Left ventricle myocardium inferior (tissue), 1 donor: ENCODE measurements at regions not wholly inside any gene's neighbourhood (a gene's known extent, or its start where the extent isn't known, plus 50 kb on each side); places are given as distances from the start of the nearest gene placed in this dataset.

Experiments used
- DNase-seq: peaks from one replicate; pipeline ENCODE4 v3.0.0-alpha.2; 2020
- H3K27ac ChIP-seq: fragments of 200-600 bp; replicated peaks from 2 replicates; pipeline ENCODE4 v1.8.0; 2021
- H3K27me3 ChIP-seq: fragments of 200-600 bp; 2 replicates; pipeline ENCODE4 v1.8.0; 2021; ENCODE audit warnings: low read depth
- H3K36me3 ChIP-seq: fragments of 200-600 bp; 2 replicates; pipeline ENCODE4 v1.8.0; 2021
- H3K4me1 ChIP-seq: fragments of 200-600 bp; 2 replicates; pipeline ENCODE4 v1.8.0; 2021
- H3K4me3 ChIP-seq: fragments of 200-600 bp; 2 replicates; pipeline ENCODE4 v1.8.0; 2021; ENCODE audit warnings: mild to moderate bottlenecking, moderate library complexity
- H3K9me3 ChIP-seq: fragments of 200-600 bp; replicated peaks from 2 replicates; pipeline ENCODE4 v1.8.0; 2021
- intact Hi-C: fragments of 100-400 bp; cut with micrococcal nuclease; formaldehyde crosslinking; loops from one replicate; pipeline ENCODE4 v1.11.0; 2022
- TF ChIP-seq, protein P1 (sequence below): fragments of 200-600 bp; IDR thresholded peaks from 2 replicates; pipeline ENCODE4 v1.8.0; 2021; ENCODE audit warnings: antibody characterized with exemption, mild to moderate bottlenecking, borderline replicate concordance
- donor health status: DM: no; HTN: yes; CAD: no; lungs with severe emphysema.

- Histone ChIP-seq H3K27ac (no peak overlapping the region), H3K4me3 (no peak overlapping the region), H3K9me3 (no peaks in the 10 kb centered on the region), H3K27me3 (no peaks in the 10 kb centered on the region), H3K4me1 (no peaks in the 10 kb centered on the region), H3K36me3 (no peaks in the 10 kb centered on the region)
- TF ChIP-seq, protein P1, sequence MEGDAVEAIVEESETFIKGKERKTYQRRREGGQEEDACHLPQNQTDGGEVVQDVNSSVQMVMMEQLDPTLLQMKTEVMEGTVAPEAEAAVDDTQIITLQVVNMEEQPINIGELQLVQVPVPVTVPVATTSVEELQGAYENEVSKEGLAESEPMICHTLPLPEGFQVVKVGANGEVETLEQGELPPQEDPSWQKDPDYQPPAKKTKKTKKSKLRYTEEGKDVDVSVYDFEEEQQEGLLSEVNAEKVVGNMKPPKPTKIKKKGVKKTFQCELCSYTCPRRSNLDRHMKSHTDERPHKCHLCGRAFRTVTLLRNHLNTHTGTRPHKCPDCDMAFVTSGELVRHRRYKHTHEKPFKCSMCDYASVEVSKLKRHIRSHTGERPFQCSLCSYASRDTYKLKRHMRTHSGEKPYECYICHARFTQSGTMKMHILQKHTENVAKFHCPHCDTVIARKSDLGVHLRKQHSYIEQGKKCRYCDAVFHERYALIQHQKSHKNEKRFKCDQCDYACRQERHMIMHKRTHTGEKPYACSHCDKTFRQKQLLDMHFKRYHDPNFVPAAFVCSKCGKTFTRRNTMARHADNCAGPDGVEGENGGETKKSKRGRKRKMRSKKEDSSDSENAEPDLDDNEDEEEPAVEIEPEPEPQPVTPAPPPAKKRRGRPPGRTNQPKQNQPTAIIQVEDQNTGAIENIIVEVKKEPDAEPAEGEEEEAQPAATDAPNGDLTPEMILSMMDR = no peak
- intact Hi-C loops = no loop called here
- DNase-seq = no peak
These were observed 211.1 kb upstream of the IRX1 start for GRCh38 chr5:3384531-3384930.

GRCh38 chr5:3382782-3383181 is 212.8 kb upstream of the IRX1 start:
- intact Hi-C loops = no loop called here
- TF ChIP-seq, protein P1 = no peak
- Histone ChIP-seq H3K36me3 (no peaks in the 10 kb centered on the region), H3K27ac (no peak overlapping the region), H3K4me1 (no peaks in the 10 kb centered on the region), H3K27me3 (no peaks in the 10 kb centered on the region), H3K4me3 (no peak overlapping the region), H3K9me3 (no peaks in the 10 kb centered on the region)
- no peak for DNase-seq

DNA sequence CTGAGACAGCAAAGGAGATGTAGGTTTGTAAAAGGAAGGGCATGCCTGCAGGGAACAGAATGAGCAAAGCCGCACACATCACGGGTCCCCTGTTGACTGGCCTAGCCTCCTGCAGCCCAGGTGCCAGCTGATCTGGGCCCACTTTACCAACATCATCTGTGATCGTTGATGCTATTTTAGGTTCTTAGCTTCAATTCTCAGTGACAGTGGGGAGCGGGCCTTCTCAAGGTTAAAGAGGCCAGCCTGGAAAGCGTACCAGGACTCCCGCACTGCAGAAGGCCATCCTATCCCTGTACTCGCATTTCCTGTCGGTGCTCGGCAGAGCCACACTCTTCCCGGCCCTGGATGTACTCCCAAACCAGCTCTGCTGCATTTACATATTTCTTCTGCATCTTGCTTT is 213.5 kb upstream of the IRX1 start:
- TF ChIP-seq, protein P1 = no peak
- intact Hi-C loops = no loop called here
- Histone ChIP-seq H3K4me1 (no peaks in the 10 kb centered on the region), H3K27me3 (no peaks in the 10 kb centered on the region), H3K36me3 (no peaks in the 10 kb centered on the region), H3K27ac (no peak overlapping the region), H3K4me3 (no peak overlapping the region), H3K9me3 (no peaks in the 10 kb centered on the region)
- DNase-seq = no peak

DNA sequence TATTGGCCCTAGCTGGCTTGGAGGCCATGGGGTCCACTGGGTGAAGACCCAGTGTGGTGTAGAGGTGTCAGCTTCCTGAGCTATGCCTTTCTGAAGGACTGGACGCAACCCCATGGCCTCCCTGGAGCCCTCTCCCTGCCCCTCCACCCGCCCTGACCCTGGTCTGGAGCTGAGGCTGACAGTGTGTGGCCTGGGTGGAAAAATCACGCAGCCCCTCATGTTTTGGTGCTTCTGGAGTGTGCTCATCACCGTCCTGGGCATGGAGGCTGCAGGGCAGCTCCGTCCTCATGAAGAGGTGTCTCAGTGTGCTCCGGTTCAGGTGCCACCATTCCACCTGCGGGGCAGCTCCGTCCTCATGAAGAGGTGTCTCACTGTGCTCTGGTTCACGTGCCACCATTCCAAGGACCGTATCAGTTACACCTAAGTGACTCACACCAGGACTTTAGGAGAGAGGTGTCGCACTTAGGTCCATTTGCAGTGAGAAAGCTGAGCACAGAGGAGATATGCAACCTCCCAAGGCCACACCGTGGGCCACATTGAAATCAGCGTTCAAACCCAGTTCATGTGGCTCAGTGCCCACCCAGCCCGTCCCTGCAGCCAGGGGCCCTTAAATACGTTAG is 214.3 kb upstream of the IRX1 start:
- Histone ChIP-seq H3K4me1 (no peaks in the 10 kb centered on the region), H3K27me3 (no peaks in the 10 kb centered on the region), H3K27ac (no peak overlapping the region), H3K4me3 (no peak overlapping the region), H3K36me3 (no peaks in the 10 kb centered on the region), H3K9me3 (no peaks in the 10 kb centered on the region)
- DNase-seq = no peak
- intact Hi-C loops = no loop called here
- TF ChIP-seq, protein P1 = no peak

DNA sequence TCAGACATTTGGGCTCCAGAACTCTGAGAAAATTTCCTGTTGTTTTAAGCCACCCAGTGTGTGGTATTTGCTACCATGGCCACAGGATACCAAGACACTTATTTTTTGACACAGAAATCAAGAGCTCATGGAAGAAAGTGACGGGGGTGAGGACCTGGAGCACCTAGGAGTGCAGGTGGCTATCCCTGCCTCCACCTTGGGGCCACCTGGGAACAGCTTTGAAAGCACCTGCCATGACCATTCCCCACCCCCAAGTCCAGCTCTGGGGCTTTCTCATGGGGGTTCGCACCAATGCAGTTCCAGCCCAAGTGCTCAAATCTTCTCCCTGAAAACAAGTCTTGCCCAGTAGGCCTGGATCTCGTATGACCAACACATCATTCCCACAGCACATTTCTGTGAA is 214.9 kb upstream of the IRX1 start:
- Histone ChIP-seq H3K27me3 (no peaks in the 10 kb centered on the region), H3K27ac (no peak overlapping the region), H3K4me1 (no peaks in the 10 kb centered on the region), H3K36me3 (no peaks in the 10 kb centered on the region), H3K4me3 (no peak overlapping the region), H3K9me3 (no peaks in the 10 kb centered on the region)
- intact Hi-C loops = no loop called here
- TF ChIP-seq, protein P1 = no peak
- DNase-seq = no peak
